ENCODE measurements at regions not wholly inside any gene's neighbourhood (a gene's known extent, or its start where the extent isn't known, plus 50 kb on each side); places are given as distances from the start of the nearest gene placed in this dataset.

GRCh38 chr4:77500801-77501200, 104.8 kb upstream of the CXCL13 start:
- TF ChIP-seq CTCF (IDR thresholded peaks at IDR 0.05; ENCODE audit: insufficient read depth, low read length, poor library complexity, severe bottlenecking) (no peak), EZH2phosphoT487 (conservative IDR thresholded peaks at IDR 0.05; ENCODE audit: low read length) (no peak)
